ENCODE measurements at regions not wholly inside any gene's neighbourhood (a gene's known extent, or its start where the extent isn't known, plus 50 kb on each side); places are given as distances from the start of the nearest gene placed in this dataset.

DNA sequence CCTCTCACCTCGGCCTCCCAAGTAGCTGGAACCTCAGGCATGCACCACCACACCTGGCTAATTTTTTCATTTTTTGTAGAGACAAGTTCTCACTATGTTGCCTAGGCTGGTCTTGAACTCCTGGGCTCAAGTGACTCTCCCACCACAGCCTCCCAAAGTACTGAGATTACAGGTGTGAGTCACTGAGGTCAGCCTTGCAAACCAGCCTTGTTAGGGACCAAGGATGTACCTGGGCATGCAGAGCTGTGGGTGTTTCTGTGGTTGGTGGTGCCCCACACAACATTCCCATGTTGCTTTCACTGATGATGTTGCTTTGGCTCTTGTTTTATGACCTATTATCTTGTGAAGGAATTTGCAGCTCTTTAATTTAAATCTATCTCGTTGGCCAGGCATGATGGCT, 54.8 kb downstream of the OTUD1 start:
- DNase-seq (ENCODE audit: low spot score), result no peak

DNA sequence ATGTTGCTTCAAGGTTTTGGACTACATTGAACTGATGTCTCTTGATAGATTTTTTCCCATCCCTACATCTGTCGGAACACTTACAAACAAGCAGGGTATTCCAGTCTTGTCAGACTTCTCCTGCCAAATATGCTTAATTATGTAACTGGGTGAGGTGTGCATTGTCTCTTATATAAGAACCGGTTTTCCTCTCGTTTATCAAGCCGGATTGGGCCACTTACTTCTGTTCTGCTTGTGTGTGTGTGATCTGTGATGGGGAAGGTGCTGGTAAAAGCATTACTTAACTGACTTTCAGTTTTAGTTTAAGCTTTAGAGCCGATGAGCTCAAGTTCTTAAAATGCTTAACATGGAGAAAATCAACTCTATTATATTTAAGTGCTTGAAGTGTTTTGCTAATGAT, 57.9 kb downstream of the OTUD1 start:
- H2BK5ac ChIP-seq (ENCODE audit: low read length), result no peak overlapping the region
- H3K4me2 ChIP-seq (ENCODE audit: insufficient read depth, low read length, poor library complexity, severe bottlenecking), result no peak overlapping the region
- H4K8ac ChIP-seq (ENCODE audit: low read depth, low read length), result no peak overlapping the region
- no peak overlapping the region for H3K23ac ChIP-seq (ENCODE audit: low read depth, low read length, poor library complexity)
- no peak overlapping the region for H2BK15ac ChIP-seq (ENCODE audit: low read length)
- H2BK120ac ChIP-seq (ENCODE audit: low read depth, low read length), result no peak overlapping the region
- H3K4me1 ChIP-seq (ENCODE audit: control insufficient read depth in 2 of 2, insufficient read depth in 1 of 2, low read depth in 1 of 2, low read length in 2 of 2), result no peaks in the 10 kb centered on the region
- H3K27ac ChIP-seq (replicated peaks; ENCODE audit: low read length), result no peak overlapping the region
- H3K18ac ChIP-seq (ENCODE audit: low read length), result no peak overlapping the region
- no peak for DNase-seq (ENCODE audit: low spot score)
- no peak overlapping the region for H3K14ac ChIP-seq (ENCODE audit: low read length)
- no peaks in the 10 kb centered on the region for H3K27me3 ChIP-seq (ENCODE audit: control insufficient read depth in 3 of 3, insufficient read depth in 3 of 3, low read depth in 1 of 3, low read length in 3 of 3)
- H2AFZ ChIP-seq (ENCODE audit: low read length), result no peak overlapping the region
- no peak overlapping the region for H2AK5ac ChIP-seq (ENCODE audit: low read depth, low read length)
- no peak overlapping the region for H3K4me3 ChIP-seq (ENCODE audit: low read length in 2 of 2)
- H4K91ac ChIP-seq (ENCODE audit: low read depth, low read length, poor library complexity), result no peak overlapping the region
- H3K9me3 ChIP-seq (replicated peaks in 1 of 2; ENCODE audit: control insufficient read depth in 2 of 2, insufficient read depth in 1 of 2, low read depth in 1 of 2, low read length in 2 of 2), result no peaks in the 10 kb centered on the region
- H2BK12ac ChIP-seq (ENCODE audit: low read length), result no peak overlapping the region
- WGBS, 2 donors (ENCODE audit: extremely low coverage in 2 of 2, insufficient read length in 2 of 2, insufficient replicate concordance in 1 of 2), result no CpG with 5 or more reads among the region's 5 CpGs
- H3K9ac ChIP-seq (ENCODE audit: low read depth, low read length, poor library complexity), result no peak overlapping the region
- no peaks in the 10 kb centered on the region for H3K79me1 ChIP-seq (ENCODE audit: low read depth, low read length)
- H3K4ac ChIP-seq (ENCODE audit: low read length), result no peak overlapping the region
- no peaks in the 10 kb centered on the region for H3K36me3 ChIP-seq (replicated peaks in 1 of 2; ENCODE audit: control insufficient read depth in 2 of 2, insufficient read depth in 2 of 2, low read length in 2 of 2)

More for the DNA sequence above, 54.8 kb downstream of the OTUD1 start:
- Histone ChIP-seq H3K14ac (ENCODE audit: low read length) (no peak overlapping the region), H3K23ac (ENCODE audit: low read depth, low read length, poor library complexity) (no peak overlapping the region), H3K4me1 (ENCODE audit: control insufficient read depth in 2 of 2, insufficient read depth in 1 of 2, low read depth in 1 of 2, low read length in 2 of 2) (no peaks in the 10 kb centered on the region), H3K4ac (ENCODE audit: low read length) (no peak overlapping the region), H2BK15ac (ENCODE audit: low read length) (no peak overlapping the region), H3K79me1 (ENCODE audit: low read depth, low read length) (no peaks in the 10 kb centered on the region), H4K91ac (ENCODE audit: low read depth, low read length, poor library complexity) (no peak overlapping the region), H2BK12ac (ENCODE audit: low read length) (no peak overlapping the region), H2AK5ac (ENCODE audit: low read depth, low read length) (no peak overlapping the region), H3K4me3 (ENCODE audit: low read length in 2 of 2) (no peak overlapping the region), H3K9ac (ENCODE audit: low read depth, low read length, poor library complexity) (no peak overlapping the region), H4K8ac (ENCODE audit: low read depth, low read length) (no peak overlapping the region), H3K9me3 (replicated peaks in 1 of 2; ENCODE audit: control insufficient read depth in 2 of 2, insufficient read depth in 1 of 2, low read depth in 1 of 2, low read length in 2 of 2) (no peaks in the 10 kb centered on the region), H3K4me2 (ENCODE audit: insufficient read depth, low read length, poor library complexity, severe bottlenecking) (no peak overlapping the region), H2BK5ac (ENCODE audit: low read length) (no peak overlapping the region), H3K36me3 (replicated peaks in 1 of 2; ENCODE audit: control insufficient read depth in 2 of 2, insufficient read depth in 2 of 2, low read length in 2 of 2) (no peaks in the 10 kb centered on the region), H2BK120ac (ENCODE audit: low read depth, low read length) (no peak overlapping the region), H3K18ac (ENCODE audit: low read length) (no peak overlapping the region), H3K27ac (replicated peaks; ENCODE audit: low read length) (no peak overlapping the region), H3K27me3 (ENCODE audit: control insufficient read depth in 3 of 3, insufficient read depth in 3 of 3, low read depth in 1 of 3, low read length in 3 of 3) (no peaks in the 10 kb centered on the region), H2AFZ (ENCODE audit: low read length) (no peak overlapping the region)
- WGBS, 2 donors (ENCODE audit: extremely low coverage in 2 of 2, insufficient read length in 2 of 2, insufficient replicate concordance in 1 of 2), result no CpG with 5 or more reads among the region's 2 CpGs

DNA sequence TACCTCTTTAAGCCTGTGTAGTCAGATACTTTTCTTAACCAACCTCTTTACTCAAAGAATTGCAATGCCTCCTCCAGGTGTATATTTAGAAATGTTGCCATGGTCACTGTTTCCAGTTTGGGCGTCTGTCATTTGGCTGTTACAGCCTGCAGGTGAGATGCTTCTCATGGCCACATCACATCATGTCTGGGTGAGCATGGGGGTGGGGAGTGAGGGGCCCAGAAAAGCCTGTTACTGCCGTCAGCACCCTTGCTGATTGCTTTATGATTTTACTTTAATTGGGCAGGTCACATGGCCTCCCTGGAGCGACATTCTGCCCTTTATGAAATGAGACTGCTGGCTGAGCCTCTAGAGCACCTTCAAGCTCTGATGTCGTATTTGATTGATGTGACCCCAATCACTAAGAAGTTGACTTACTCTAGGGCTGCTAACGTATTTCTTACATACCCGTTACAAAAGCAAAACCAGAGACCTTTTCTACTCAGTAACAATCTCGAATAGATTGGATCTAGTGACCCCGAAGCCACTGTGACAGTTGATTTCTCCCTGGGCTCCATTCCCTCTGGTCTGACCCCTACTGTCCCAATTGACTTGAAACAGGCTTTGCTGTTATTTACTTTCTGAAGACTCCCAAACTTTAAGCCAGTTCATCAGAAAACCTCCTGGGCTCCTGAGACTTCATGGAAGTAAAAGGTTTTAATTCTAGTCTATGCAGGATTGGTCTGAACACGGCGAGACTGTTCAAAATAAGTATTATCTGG, 60.7 kb downstream of the OTUD1 start:
- H3K4me1 ChIP-seq (ENCODE audit: control insufficient read depth in 2 of 2, insufficient read depth in 1 of 2, low read depth in 1 of 2, low read length in 2 of 2), result no peaks in the 10 kb centered on the region
- no peak for DNase-seq (ENCODE audit: low spot score)
- H4K91ac ChIP-seq (ENCODE audit: low read depth, low read length, poor library complexity), result no peak overlapping the region
- H3K9me3 ChIP-seq (replicated peaks in 1 of 2; ENCODE audit: control insufficient read depth in 2 of 2, insufficient read depth in 1 of 2, low read depth in 1 of 2, low read length in 2 of 2), result no peaks in the 10 kb centered on the region
- H2AFZ ChIP-seq (ENCODE audit: low read length), result no peak overlapping the region
- H3K79me1 ChIP-seq (ENCODE audit: low read depth, low read length), result no peaks in the 10 kb centered on the region
- H4K8ac ChIP-seq (ENCODE audit: low read depth, low read length), result no peak overlapping the region
- H2AK5ac ChIP-seq (ENCODE audit: low read depth, low read length), result no peak overlapping the region
- no peak overlapping the region for H3K9ac ChIP-seq (ENCODE audit: low read depth, low read length, poor library complexity)
- no peak overlapping the region for H3K18ac ChIP-seq (ENCODE audit: low read length)
- H3K27me3 ChIP-seq (ENCODE audit: control insufficient read depth in 3 of 3, insufficient read depth in 3 of 3, low read depth in 1 of 3, low read length in 3 of 3), result no peaks in the 10 kb centered on the region
- H2BK12ac ChIP-seq (ENCODE audit: low read length), result no peak overlapping the region
- no peak overlapping the region for H3K27ac ChIP-seq (replicated peaks; ENCODE audit: low read length)
- no peak overlapping the region for H3K23ac ChIP-seq (ENCODE audit: low read depth, low read length, poor library complexity)
- H3K4ac ChIP-seq (ENCODE audit: low read length), result no peak overlapping the region
- no peak overlapping the region for H3K14ac ChIP-seq (ENCODE audit: low read length)
- H2BK15ac ChIP-seq (ENCODE audit: low read length), result no peak overlapping the region
- no CpG with 5 or more reads among the region's 10 CpGs for WGBS, 2 donors (ENCODE audit: extremely low coverage in 2 of 2, insufficient read length in 2 of 2, insufficient replicate concordance in 1 of 2)
- no peaks in the 10 kb centered on the region for H3K36me3 ChIP-seq (replicated peaks in 1 of 2; ENCODE audit: control insufficient read depth in 2 of 2, insufficient read depth in 2 of 2, low read length in 2 of 2)
- no peak overlapping the region for H2BK120ac ChIP-seq (ENCODE audit: low read depth, low read length)
- no peak overlapping the region for H3K4me3 ChIP-seq (ENCODE audit: low read length in 2 of 2)
- H2BK5ac ChIP-seq (ENCODE audit: low read length), result no peak overlapping the region
- H3K4me2 ChIP-seq (ENCODE audit: insufficient read depth, low read length, poor library complexity, severe bottlenecking), result no peak overlapping the region

DNA sequence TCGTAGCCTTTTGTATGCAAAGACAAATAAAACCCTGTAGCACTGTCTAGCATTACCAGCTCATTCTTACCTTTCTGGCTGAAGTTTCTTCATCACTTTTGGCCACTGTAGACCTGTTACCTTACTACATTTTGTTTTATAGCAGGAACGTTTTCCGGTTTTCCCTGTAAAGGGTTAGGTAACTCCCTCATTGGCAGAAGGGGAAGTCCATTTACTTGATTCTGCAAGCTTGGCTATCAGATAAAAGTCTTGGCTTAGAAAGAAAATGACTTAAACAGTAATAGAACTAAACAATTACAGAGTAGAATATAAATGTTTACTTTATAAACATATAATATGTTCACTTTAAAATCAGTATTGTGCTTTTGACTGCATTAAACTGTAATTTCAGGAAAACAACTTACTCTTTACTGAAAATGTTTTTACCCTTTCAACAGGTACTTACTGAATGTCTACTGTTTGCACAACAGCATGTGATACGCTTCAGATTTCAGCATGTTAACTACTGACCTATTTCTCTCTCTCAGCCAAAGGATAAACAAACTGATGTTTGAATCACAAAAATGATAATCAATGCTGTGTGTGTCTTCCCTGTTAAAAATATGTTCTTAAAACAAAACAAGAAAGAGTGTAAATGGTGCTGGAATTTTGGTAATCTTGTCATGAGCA, 67.1 kb downstream of the OTUD1 start:
- Histone ChIP-seq H2BK12ac (ENCODE audit: low read length) (no peak overlapping the region), H3K14ac (ENCODE audit: low read length) (no peak overlapping the region), H4K8ac (ENCODE audit: low read depth, low read length) (no peak overlapping the region), H3K4ac (ENCODE audit: low read length) (no peak overlapping the region), H3K4me2 (ENCODE audit: insufficient read depth, low read length, poor library complexity, severe bottlenecking) (no peak overlapping the region), H2BK5ac (ENCODE audit: low read length) (no peak overlapping the region), H3K27me3 (ENCODE audit: control insufficient read depth in 3 of 3, insufficient read depth in 3 of 3, low read depth in 1 of 3, low read length in 3 of 3) (no peaks in the 10 kb centered on the region), H4K91ac (ENCODE audit: low read depth, low read length, poor library complexity) (no peak overlapping the region), H2AFZ (ENCODE audit: low read length) (no peak overlapping the region), H2BK15ac (ENCODE audit: low read length) (no peak overlapping the region), H3K18ac (ENCODE audit: low read length) (no peak overlapping the region), H3K9ac (ENCODE audit: low read depth, low read length, poor library complexity) (no peak overlapping the region), H3K79me1 (ENCODE audit: low read depth, low read length) (no peaks in the 10 kb centered on the region), H3K27ac (replicated peaks; ENCODE audit: low read length) (no peak overlapping the region), H2BK120ac (ENCODE audit: low read depth, low read length) (no peak overlapping the region), H3K9me3 (replicated peaks in 1 of 2; ENCODE audit: control insufficient read depth in 2 of 2, insufficient read depth in 1 of 2, low read depth in 1 of 2, low read length in 2 of 2) (no peaks in the 10 kb centered on the region), H3K4me1 (ENCODE audit: control insufficient read depth in 2 of 2, insufficient read depth in 1 of 2, low read depth in 1 of 2, low read length in 2 of 2) (no peaks in the 10 kb centered on the region), H3K36me3 (replicated peaks in 1 of 2; ENCODE audit: control insufficient read depth in 2 of 2, insufficient read depth in 2 of 2, low read length in 2 of 2) (no peaks in the 10 kb centered on the region), H2AK5ac (ENCODE audit: low read depth, low read length) (no peak overlapping the region), H3K23ac (ENCODE audit: low read depth, low read length, poor library complexity) (no peak overlapping the region), H3K4me3 (ENCODE audit: low read length in 2 of 2) (no peak overlapping the region)
- DNase-seq (ENCODE audit: low spot score), result no peak
- no CpG with 5 or more reads among the region's 4 CpGs for WGBS, 2 donors (ENCODE audit: extremely low coverage in 2 of 2, insufficient read length in 2 of 2, insufficient replicate concordance in 1 of 2)
